HG03460 (cell line): ENCODE measurements at regions not wholly inside any gene's neighbourhood (a gene's known extent, or its start where the extent isn't known, plus 50 kb on each side); places are given as distances from the start of the nearest gene placed in this dataset.
"Not testable (repeated sequence)": the region's sequence is repeated elsewhere in the genome, so short reads cannot be mapped to it uniquely, and the experiment has no call there.

ENCODE experiments used
- ATAC-seq: cut with Tn5 transposase; IDR thresholded peaks from one replicate; pipeline ENCODE4 v1.9.1; 2021; ENCODE audit not compliant: unreplicated experiment

DNA sequence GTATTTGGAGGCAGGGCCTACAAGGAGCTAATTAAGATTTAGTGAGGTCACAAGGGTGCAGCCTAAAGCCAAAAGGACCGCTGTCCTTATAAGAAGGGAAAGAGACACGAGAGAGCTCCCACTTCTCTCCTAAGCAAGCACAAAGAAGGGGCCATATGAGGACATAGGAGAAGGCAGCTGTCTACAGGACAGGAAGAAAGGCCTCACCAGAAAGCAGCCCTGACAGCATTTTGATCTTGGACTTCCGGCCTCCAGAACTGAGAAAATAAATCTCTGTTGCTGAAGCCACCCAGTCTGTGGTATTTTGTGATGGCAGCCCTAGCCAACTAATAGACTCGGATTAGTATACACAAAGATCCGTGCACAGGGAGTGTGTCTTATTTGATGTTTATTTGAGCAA, 139.7 kb downstream of the B3GNT2 start:
- ATAC-seq: no peak

DNA sequence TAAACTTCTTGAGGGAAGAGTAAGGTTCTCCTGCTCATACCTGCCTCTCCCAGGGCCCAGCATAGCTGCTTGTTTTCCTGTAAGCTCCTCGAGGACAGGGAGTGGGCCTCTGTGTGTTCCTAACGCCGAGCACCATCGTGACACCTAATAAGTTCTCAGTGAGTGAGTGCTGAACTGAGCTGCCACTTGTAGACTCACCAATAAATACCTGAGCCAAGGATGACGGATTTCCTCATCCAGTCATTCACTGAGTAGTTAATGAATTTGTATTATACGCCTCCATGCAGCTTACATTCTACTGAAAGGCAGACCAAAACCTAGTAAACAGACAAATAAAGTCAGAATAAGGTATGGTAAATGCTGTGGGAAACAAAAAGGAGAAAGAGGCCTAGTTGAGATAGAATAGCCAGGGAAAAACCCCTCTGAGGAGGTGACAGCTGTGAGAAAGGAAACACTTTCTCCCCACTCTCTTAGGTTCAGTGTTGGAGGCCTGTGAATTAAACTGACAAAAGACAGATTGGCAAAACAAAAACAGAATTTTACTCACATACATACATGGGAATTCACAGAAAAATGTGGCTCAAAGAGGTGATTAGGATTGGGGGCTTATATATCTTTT, 138.6 kb downstream of the B3GNT2 start:
- peak; percentile 59 for ATAC-seq

DNA sequence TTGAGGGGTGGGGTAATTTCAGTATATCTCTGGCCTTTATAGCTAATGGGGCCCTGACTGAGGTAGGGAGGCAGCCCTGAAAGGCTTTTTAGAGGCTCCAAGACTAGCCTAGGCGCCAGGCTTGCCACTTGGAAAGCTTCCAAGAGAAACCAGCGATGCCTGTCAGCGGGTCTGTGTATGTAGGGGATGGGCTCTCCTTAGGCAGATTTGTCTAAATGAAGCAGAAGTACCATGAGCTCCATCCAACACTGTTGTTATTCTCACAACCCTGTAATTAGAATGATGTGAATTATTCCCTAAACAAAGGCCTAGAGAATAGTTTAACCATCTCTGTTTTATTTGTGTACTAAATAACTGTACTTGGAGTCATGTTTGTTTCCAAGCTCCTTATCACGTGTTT, 138.1 kb downstream of the B3GNT2 start:
- no peak for ATAC-seq

DNA sequence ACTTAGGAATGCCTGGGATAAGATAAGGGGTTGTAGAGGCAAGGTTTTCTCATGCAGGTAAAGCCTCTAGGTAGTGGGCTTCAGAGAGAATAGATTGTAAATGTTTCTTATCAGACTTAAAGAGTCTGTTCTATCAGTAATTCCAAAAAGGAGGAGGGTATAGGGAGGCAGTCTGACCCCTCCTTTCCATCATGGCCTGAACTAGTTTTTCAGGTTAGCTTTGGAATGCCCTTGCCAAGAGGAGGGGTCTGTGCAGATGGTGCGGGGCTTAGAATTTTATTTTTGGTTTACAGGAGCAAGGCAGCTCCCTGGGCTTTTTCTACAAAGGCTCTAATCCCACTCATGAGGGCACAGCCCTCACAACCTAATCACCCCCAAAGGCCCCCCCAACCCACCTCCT, 135.0 kb downstream of the B3GNT2 start:
- ATAC-seq: no peak

DNA sequence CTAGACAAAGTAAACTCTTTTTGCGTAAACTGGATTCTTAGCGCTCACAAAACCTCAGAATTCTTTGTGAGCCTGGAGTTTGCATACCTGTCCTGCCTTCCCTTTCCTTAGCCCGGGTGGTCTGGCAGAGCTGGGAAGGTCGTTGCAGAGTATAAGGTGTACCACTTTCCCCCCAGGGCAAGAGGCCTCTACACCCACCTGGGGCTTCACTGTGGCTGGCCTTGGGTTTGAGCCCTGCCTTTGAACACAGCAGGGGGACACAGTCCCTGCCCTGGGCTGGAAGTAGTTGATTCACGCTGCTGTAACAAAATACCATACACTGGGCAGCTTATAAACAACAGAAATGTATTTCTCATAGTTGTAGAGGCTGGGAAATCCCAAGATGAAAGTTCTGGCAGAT, 133.9 kb downstream of the B3GNT2 start:
- no peak for ATAC-seq

DNA sequence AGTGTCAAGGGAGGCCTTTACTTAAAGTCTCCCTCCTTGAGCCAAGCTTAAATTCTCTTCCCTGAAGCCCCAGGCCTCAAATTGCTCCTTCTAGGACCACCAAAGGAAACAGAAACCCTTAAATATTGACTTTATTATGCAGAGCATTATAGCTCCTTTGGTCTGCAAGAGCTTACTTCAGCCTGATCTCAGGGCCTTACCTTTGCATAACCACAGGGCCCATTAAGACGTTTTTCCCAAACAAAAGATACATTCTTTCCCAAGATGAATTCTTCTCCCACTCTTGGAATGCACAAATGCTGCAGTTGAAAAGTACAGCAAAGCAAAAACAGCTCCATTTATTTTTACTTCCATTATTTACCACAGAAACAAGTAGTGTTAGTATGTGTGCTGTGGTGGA, 130.8 kb downstream of the B3GNT2 start:
- ATAC-seq: no peak

DNA sequence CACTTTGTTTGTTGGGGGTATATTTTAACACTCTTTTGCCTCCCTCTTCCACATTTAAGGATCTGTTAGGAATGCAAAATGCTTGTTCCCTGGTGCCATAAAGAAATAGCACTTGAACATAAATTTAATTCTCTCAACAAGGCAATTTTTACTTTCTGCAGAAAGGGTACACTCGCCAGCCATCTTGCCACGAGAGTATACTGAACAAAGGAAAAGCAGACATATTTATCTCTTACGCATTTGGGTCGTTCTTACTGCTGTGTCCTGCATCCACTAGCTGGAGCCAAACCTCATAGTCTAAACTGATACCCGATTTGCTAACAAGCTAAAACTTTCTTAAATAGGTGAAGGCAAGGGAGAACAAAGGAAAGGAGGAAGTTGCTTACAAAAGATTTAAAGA, 129.5 kb downstream of the B3GNT2 start:
- ATAC-seq: no peak

DNA sequence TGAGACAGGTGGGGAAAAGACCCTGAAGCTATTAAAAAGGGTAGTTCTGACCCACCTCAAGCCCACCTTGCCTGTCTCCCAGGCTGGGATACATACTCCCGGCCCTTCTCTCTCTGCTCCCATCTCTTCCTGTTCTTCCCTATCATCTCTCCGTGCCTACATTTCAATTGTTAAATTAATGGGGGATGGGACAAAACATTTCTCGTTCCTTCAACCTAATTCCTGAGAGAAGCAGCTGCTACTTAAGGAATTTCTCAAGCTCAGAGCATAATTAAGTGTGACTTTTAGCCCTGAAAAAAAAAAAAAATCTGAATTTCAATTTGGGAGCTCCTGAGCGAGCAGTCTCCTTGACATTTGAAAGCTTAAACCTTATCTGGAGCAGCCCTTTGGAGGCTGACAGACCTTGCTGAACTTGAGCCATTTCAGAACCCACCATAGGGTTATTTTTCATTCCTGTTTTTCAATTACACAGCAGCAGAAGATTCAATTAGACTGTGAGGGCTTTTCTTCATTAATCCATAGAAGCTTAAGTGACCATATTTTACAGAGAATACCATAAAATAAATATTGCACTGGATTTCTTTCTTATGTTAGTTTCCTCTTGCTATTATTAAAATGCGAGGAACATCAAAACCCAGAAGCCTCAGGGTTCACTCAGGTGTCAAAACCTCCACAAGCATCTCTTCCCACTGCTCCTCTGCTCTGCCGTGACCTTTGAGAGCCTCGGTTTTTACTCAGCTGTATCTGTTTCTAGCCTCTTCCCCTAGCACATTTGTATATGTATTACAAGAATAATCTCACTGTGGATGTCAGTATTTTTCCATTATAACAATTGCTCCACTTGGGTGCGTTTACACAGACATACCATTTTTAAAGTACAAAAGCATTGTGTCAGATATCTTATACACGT, 125.7 kb downstream of the B3GNT2 start:
- ATAC-seq: no peak

DNA sequence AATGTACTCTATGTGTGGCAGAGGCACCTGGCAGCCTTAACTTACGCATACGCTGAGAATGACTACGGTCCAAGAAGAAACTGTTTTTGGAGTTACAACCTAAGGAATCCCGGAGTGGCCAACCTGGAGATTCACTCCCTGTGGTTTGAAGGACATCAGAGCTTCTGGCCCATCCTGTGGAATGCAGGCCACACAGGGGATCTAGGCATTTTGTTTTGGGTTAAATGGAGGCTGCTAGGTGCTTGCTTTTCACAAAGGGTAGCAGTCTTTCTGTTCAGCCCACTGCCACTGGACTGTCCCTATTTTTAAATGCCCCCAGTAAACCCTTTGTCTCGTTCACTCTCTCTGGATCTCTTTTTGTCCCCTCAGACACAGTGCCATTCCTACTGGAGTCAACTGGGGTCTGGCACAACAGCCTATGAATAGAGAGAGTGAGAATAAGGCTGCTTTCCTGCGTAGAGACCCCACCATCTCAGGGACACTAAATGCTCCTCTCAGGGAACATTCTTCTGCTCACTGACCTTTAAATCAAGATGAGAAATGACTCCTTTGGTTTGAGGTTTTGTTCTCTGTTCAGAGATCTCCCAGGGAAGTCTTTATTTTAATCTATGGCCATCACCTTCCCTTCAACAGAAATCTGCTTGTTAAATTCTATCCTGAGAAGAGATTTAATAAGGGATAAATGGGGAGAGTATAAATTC, 124.9 kb downstream of the B3GNT2 start:
- no peak for ATAC-seq

DNA sequence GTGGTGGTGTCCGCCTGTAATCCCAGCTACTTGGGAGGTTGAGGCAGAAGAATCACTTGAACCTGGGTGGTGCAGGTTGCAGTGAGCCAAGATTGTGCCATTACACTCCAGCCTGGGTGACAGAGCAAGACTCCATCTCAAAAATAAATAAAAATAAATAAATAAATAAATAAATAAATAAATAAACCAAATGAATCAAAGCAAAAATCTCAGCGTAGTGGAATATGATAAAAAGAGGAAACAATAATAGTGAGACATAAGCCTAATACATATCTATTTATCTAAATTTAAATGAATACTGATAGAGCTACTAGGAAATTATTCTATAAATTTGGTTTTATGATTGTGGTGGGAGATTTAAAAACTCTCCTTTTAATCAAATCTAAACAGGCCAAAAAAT, 124.2 kb downstream of the B3GNT2 start:
- not testable (repeated sequence) for ATAC-seq

DNA sequence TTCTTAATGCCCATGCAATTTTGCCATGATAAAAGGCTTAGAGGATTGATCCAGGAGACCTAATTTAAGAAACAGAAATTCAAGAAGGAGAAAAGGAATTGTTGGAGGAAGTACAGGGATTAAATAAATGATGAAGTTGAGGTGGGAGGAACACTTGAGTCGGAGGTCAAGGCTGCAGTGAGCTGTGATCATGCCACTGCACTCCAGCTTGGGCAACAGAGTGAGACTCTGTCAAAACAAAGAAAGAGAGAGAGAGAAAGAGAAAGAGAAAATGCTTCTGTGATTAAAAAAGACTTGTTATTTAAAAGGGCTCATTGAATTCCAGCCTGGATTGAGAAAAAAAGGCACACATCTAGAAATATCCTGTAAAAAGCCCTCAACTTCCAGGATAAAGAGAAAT, 123.2 kb downstream of the B3GNT2 start:
- no peak for ATAC-seq

DNA sequence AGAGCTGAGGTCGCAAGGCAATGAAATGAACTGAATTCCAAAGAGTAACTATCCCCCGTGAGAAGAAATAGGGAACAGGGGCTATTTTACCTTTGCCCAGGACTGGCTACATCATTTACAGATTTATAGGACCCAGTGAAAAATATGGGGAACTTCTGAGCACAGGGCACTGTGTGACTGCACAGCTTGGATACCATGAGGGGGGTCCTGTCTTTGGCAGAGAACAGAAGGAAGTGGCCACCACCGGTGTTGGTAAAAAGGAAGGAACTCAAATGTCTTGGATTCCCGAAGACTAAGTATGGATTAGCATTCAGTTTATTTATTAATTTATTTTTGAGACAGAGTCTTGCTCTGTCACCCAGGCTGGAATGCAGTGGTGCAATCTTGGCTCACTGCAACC, 119.6 kb downstream of the B3GNT2 start:
- no peak for ATAC-seq

DNA sequence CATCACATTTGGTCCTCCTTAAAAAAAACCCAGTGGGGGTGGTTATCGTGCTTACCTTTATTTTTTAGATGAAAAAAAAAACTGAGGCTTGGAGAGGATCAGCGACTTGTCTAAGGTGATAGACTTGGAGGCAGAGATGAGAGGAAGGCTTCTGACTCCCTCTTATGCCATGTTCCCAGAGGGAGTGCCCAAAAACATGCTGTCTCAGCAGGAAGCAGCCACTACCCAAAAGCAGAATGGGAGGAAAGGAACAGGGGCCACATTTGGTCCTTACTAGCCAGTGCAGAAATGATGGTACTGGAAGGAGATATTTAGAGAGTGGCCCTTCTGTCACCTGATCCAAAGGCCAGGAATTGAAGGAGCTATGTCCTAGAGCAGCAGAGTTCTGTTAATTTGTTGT, 118.4 kb downstream of the B3GNT2 start:
- ATAC-seq: no peak

DNA sequence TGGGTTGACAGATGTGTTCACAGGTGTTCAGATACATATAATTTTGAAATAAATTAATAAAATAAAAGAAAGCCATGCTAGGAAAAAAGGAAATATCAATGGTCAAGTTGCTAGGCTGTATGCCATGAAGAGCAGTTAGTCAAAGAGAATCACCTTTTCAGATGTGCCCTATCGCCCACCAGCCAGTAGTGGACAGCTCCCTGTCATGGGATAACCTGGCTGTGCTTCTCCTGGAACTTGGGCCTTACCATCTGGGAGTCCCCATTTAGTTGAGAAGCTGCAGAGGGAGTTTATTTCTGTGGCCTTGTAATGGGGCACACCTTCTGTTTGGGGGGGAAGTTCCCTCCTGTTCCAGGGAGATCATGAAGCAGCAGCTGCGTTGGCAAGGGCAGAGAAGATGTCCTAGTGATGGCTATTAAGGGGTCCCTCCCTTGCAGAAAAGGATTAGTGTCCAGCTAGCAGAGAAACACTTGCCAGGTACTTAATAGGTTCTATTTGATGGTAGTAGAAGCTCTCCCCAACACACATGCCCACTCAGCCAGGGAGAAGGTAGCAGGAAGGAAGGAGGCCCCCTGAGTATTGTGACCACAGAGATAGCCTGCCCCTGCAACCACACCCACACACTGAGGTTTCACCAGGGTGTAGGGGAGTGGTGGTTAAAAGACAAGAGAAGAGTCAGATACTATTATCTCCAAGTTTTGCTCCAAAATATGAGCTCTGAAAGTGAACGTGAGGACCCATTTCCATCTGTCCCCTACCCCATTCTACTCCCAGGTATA, 117.7 kb downstream of the B3GNT2 start:
- peak; percentile 82 for ATAC-seq

DNA sequence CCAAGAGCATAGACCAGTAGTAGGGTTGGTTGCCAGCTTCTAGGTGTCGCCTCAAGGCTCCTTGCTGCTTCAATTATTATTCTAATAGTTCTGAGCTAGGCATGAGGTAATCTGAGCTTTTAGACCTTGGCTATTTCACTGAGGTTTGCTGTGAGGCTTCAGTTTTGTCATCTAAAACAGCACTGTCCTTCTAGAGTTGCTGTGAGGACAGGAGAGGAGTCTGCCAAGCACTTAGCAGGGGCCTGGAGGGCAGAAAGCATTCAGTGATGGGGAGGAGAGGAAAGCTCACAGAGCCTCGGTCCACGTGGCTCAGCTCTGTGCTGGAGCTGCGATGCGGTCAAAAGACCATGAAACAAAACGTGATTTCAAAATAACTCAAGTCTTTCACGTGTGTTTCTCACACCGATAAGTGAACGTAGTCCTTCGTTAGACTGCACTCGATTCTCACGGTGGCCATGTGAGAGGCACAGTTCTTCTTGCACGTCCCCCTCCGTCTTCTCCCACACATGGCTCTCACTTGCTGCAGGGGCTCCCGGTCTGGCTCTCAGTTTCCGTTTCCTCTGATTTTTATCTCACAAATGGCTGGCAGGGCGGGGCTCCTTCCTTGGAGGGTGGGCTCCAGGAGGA, 113.7 kb downstream of the B3GNT2 start:
- peak; percentile 59 for ATAC-seq

DNA sequence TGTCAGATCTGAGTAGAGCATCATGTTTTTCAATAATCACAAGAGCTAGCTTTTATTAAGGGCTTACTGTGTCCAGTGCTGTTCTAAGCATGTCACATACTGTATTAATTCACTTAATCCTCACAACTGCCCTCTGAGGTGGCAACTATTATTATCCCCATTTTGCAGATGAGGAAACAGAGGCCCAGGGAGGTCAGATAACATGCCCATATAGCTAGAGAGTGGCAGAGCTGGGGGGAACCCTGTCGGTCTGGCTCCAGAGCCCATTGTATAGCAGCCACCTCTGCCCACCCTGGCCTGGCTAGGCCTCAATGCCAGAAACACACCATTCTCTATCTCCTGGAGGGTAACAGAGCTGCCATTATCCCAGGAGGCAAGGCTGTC, 113.2 kb downstream of the B3GNT2 start:
- no peak for ATAC-seq

DNA sequence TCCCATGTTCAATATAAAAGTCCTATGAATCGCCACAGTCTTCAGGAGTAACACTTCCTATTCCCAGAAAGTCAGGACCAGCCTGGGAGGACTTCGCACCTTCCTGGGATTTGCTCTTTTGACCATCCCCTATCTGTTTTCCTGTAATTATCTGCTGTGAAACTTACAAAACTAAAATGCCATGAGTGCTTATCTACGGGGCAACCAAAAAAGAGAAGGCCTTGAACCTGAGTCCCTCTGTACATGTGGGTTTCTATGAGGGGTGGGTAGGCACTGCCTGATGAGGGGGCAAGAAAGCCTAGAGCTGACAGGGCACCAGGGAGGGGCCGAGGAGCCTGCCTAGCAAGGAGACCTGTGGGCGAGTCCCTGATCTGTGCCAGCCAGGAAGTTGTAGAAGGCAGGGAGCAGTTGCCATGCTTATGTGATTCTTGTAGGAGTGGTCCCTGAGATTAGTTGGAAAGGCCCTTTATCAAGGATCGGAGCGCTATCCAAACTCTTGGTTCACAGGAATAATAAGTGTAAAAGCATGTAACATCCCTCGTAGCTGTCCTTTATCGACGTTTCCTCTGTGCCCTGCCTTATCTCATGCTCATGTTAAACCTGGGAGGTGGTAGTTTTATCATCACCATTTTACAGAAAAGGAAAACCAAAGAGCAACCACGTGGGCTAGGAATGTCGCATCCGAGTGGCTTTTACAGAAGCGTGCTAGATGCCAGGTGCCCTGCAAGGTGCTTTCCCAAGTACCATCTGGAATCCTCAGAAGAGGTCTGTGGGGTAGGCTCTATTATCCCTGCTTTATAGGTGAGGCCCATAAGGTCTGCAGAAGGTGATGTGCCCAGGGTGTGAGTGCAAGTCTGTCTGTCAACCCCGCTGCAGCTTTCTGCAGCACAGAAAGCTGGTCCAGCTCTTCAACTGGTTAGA, 111.8 kb downstream of the B3GNT2 start:
- ATAC-seq: no peak

DNA sequence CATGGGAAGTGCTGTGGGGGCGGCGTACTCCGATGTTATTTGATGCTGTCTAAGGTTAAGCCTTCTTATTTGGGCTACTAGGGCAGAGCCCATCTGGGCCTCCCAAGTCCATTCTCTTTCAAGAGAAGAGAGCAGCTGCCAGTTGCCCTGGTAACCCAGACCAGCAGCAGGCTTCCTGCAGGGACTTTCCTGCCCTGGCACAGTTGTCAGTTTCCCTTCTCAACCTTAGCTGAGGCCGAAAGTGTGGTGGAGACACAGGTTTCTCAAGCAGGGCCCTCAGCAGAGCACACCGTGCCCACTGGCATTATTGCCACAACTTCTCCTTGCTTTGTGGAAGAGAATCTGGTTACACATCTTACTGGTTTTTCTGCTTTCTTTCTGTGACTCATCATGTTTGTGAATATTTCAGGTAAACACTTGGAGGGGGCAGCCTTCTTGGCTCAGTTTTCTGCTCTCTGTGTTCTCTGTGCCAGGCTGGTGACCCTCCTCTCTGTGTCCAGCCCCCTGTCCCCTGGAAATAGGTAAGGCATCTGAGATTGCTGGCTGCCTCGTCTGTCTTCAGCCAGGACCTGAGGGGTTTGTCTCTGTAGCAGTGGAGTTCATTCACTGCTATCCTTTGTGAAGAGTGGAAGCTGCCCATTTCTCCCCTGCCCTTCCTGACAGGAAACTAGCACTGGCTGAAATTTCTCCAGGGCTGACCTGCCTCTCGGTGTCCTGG, 111.0 kb downstream of the B3GNT2 start:
- ATAC-seq: peak; percentile 28
